ENCODE measurements at regions not wholly inside any gene's neighbourhood (a gene's known extent, or its start where the extent isn't known, plus 50 kb on each side); places are given as distances from the start of the nearest gene placed in this dataset.

GRCh38 chr4:123640824-123641223 is 244.2 kb downstream of the SPRY1 start:
- TF ChIP-seq CTCF (IDR thresholded peaks at IDR 0.05) (no peak), POLR2A (IDR thresholded peaks at IDR 0.05) (no peak)
